ENCODE measurements at regions not wholly inside any gene's neighbourhood (a gene's known extent, or its start where the extent isn't known, plus 50 kb on each side); places are given as distances from the start of the nearest gene placed in this dataset.
A peak's percentile ranks its signal among the peaks of the same experiment; 100 is the strongest.

DNA sequence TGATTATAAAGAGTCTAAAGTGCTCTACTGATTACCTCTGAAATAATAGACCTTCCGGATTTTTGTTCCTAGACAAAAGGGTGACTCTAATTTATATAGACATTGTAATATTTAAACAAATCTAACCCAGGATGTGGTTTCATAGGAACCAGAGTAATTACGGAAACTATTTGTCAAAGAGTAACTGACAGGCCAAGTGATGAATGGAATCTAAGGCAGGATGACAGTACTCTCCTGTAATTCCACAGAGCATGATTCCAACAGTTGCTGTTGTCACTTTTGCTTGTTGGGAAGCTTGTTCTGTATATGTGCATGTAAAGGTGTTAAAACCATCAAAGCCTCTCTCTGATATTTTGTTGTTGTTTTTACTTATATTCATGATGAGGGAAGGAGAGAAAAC lies 1141.0 kb downstream of the IGSF11 start:
- no peak overlapping the region for H3K4me3 Mint-ChIP-seq (ENCODE audit: unreplicated experiment)
- H3K27ac ChIP-seq (ENCODE audit: low read depth, low read length), result no peak overlapping the region
- H3K9me3 Mint-ChIP-seq (ENCODE audit: unreplicated experiment), result peaks cover 5% of the 10 kb centered on the region
- H3K36me3 Mint-ChIP-seq (ENCODE audit: low read depth, unreplicated experiment), result no peaks in the 10 kb centered on the region
- no peaks in the 10 kb centered on the region for H3K79me2 ChIP-seq (ENCODE audit: insufficient read depth, low read length)
- H4K20me1 ChIP-seq (ENCODE audit: insufficient read depth, low read length), result no peaks in the 10 kb centered on the region
- peaks cover 20% of the 10 kb centered on the region for H3K4me1 Mint-ChIP-seq (ENCODE audit: low read depth, unreplicated experiment)
- no peaks in the 10 kb centered on the region for H3K9me3 ChIP-seq (ENCODE audit: insufficient read depth, low read depth, low read length)
- no peak overlapping the region for H3K27ac Mint-ChIP-seq (ENCODE audit: unreplicated experiment)
- H3K27me3 Mint-ChIP-seq (ENCODE audit: low read depth, unreplicated experiment), result no peaks in the 10 kb centered on the region
- peaks cover 6% of the 10 kb centered on the region for H3K4me1 ChIP-seq (ENCODE audit: insufficient read depth, low read length)
- no peak overlapping the region for H3K9ac ChIP-seq (ENCODE audit: low read length)
- TF ChIP-seq EZH2 (IDR thresholded peaks at IDR 0.05; ENCODE audit: insufficient read depth, low read length), result no peak
- TF ChIP-seq, protein P1, sequence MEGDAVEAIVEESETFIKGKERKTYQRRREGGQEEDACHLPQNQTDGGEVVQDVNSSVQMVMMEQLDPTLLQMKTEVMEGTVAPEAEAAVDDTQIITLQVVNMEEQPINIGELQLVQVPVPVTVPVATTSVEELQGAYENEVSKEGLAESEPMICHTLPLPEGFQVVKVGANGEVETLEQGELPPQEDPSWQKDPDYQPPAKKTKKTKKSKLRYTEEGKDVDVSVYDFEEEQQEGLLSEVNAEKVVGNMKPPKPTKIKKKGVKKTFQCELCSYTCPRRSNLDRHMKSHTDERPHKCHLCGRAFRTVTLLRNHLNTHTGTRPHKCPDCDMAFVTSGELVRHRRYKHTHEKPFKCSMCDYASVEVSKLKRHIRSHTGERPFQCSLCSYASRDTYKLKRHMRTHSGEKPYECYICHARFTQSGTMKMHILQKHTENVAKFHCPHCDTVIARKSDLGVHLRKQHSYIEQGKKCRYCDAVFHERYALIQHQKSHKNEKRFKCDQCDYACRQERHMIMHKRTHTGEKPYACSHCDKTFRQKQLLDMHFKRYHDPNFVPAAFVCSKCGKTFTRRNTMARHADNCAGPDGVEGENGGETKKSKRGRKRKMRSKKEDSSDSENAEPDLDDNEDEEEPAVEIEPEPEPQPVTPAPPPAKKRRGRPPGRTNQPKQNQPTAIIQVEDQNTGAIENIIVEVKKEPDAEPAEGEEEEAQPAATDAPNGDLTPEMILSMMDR (IDR thresholded peaks at IDR 0.05; ENCODE audit: insufficient read depth, low read depth, low read length), result no peak
- DNase-seq (ENCODE audit: low read depth) (peak; percentile 51), FAIRE-seq (no peak)
- no peaks in the 10 kb centered on the region for H3K36me3 ChIP-seq (ENCODE audit: insufficient read depth, low read length)
- no peak overlapping the region for H3K4me3 ChIP-seq (ENCODE audit: insufficient read depth, low read depth, low read length)
- no peaks in the 10 kb centered on the region for H3K27me3 ChIP-seq (ENCODE audit: insufficient read depth, low read length)
- H3K4me2 ChIP-seq (ENCODE audit: low read length), result peak overlapping the region; percentile 25
- H2AFZ ChIP-seq (ENCODE audit: low read depth, low read length), result no peak overlapping the region

DNA sequence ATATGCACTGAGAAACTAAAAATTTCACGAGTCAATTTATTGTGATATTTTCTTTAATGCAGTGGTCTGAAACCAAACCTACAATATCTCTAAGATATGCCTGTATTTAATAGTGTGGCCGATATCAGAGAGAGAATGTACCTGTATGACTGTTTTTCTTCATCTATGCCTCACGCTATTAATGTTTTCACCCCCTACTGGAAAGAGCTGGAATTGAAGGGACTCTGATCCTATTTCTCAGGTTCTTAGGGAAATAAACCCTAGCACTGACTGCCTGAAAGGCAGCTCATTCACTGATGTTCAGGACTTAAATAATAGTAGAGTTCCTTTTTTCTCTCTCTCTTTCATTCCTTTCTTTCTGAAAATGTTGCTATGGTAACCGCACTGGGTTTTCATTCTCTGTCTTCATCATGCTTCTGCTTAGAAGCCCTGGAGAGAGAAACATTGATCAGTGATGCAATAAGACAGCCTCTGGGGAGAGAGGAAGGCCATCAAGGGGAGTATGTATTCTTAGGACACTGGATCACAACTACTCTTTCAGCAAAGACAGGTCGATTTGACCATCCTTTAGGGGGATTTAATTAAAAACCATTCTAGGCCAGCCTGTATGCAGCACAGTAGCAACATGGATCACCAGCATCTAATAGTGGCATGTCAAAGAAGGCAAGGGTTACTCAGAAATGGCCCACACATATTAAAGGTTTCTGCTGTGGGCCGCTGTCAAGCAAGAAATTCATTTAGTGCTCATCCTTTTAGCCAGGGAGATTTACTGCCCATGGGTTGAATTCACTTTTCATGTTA lies 1135.7 kb downstream of the IGSF11 start:
- Histone ChIP-seq H3K27ac (ENCODE audit: low read depth, low read length) (no peak overlapping the region), H3K27me3 (ENCODE audit: insufficient read depth, low read length) (no peaks in the 10 kb centered on the region), H3K79me2 (ENCODE audit: insufficient read depth, low read length) (no peaks in the 10 kb centered on the region), H3K36me3 (ENCODE audit: insufficient read depth, low read length) (no peaks in the 10 kb centered on the region), H3K9me3 (ENCODE audit: insufficient read depth, low read depth, low read length) (no peaks in the 10 kb centered on the region), H2AFZ (ENCODE audit: low read depth, low read length) (no peak overlapping the region), H3K4me2 (ENCODE audit: low read length) (no peak overlapping the region), H3K9ac (ENCODE audit: low read length) (no peak overlapping the region), H4K20me1 (ENCODE audit: insufficient read depth, low read length) (no peaks in the 10 kb centered on the region), H3K4me3 (ENCODE audit: insufficient read depth, low read depth, low read length) (no peak overlapping the region), H3K4me1 (ENCODE audit: insufficient read depth, low read length) (no peaks in the 10 kb centered on the region)
- FAIRE-seq (no peak), DNase-seq (ENCODE audit: low read depth) (no peak)
- H3K4me1 Mint-ChIP-seq (ENCODE audit: low read depth, unreplicated experiment), result peaks cover 3% of the 10 kb centered on the region
- H3K36me3 Mint-ChIP-seq (ENCODE audit: low read depth, unreplicated experiment), result no peaks in the 10 kb centered on the region
- H3K27me3 Mint-ChIP-seq (ENCODE audit: low read depth, unreplicated experiment), result no peaks in the 10 kb centered on the region
- no peak overlapping the region for H3K4me3 Mint-ChIP-seq (ENCODE audit: unreplicated experiment)
- peaks cover 5% of the 10 kb centered on the region for H3K9me3 Mint-ChIP-seq (ENCODE audit: unreplicated experiment)
- no peak for TF ChIP-seq EZH2 (IDR thresholded peaks at IDR 0.05; ENCODE audit: insufficient read depth, low read length)
- TF ChIP-seq, protein P1 (IDR thresholded peaks at IDR 0.05; ENCODE audit: insufficient read depth, low read depth, low read length), result peak; percentile 37
- no peak overlapping the region for H3K27ac Mint-ChIP-seq (ENCODE audit: unreplicated experiment)

GRCh38 chr3:117903226-117903625 lies 1131.4 kb downstream of the IGSF11 start:
- Mint-ChIP-seq H3K27me3 (ENCODE audit: low read depth, unreplicated experiment) (no peaks in the 10 kb centered on the region), H3K9me3 (ENCODE audit: unreplicated experiment) (peaks cover under 1% of the 10 kb centered on the region), H3K4me3 (ENCODE audit: unreplicated experiment) (no peak overlapping the region), H3K27ac (ENCODE audit: unreplicated experiment) (no peak overlapping the region), H3K36me3 (ENCODE audit: low read depth, unreplicated experiment) (no peaks in the 10 kb centered on the region), H3K4me1 (ENCODE audit: low read depth, unreplicated experiment) (no peaks in the 10 kb centered on the region)
- Histone ChIP-seq H2AFZ (ENCODE audit: low read depth, low read length) (no peak overlapping the region), H3K27ac (ENCODE audit: low read depth, low read length) (no peak overlapping the region), H3K4me1 (ENCODE audit: insufficient read depth, low read length) (no peaks in the 10 kb centered on the region), H4K20me1 (ENCODE audit: insufficient read depth, low read length) (no peaks in the 10 kb centered on the region), H3K27me3 (ENCODE audit: insufficient read depth, low read length) (no peaks in the 10 kb centered on the region), H3K9me3 (ENCODE audit: insufficient read depth, low read depth, low read length) (no peaks in the 10 kb centered on the region), H3K79me2 (ENCODE audit: insufficient read depth, low read length) (no peaks in the 10 kb centered on the region), H3K4me3 (ENCODE audit: insufficient read depth, low read depth, low read length) (no peak overlapping the region), H3K9ac (ENCODE audit: low read length) (no peak overlapping the region), H3K4me2 (ENCODE audit: low read length) (no peak overlapping the region), H3K36me3 (ENCODE audit: insufficient read depth, low read length) (no peaks in the 10 kb centered on the region)
- DNase-seq (ENCODE audit: low read depth) (peak; percentile 66), FAIRE-seq (no peak)
- TF ChIP-seq EZH2 (IDR thresholded peaks at IDR 0.05; ENCODE audit: insufficient read depth, low read length), result no peak
- TF ChIP-seq, protein P1 (IDR thresholded peaks at IDR 0.05; ENCODE audit: insufficient read depth, low read depth, low read length), result no peak

Data from astrocyte (in vitro differentiated cells and primary cell).